OCI-LY7 (cell line): ENCODE measurements at regions not wholly inside any gene's neighbourhood (a gene's known extent, or its start where the extent isn't known, plus 50 kb on each side); places are given as distances from the start of the nearest gene placed in this dataset.
A peak's percentile ranks its signal among the peaks of the same experiment; 100 is the strongest.

Experiments
- BruUV-seq: library from RNA; stranded (reverse); fragments of 400-500 nt; replicated peaks from 2 replicates; lab custom pipeline; 2021; lab: Mats Ljungman, UMichigan
- CTCF ChIA-PET: fragments of 300-600 bp; sonication (Branson Sonifier 250); formaldehyde crosslinking; loops from one replicate; lab custom pipeline; 2022; ENCODE audit warnings: antibody characterized with exemption; ENCODE audit not compliant: unreplicated experiment; lab: Charles Lee
- POLR2A ChIA-PET: fragments of 300-600 bp; sonication (Branson Sonifier 250); formaldehyde crosslinking; loops from one replicate; lab custom pipeline; 2022; ENCODE audit warnings: antibody characterized with exemption; lab: Charles Lee
- DNase-seq: peaks from one replicate; pipeline ENCODE4 v3.0.0-alpha.2; 2015; ENCODE audit warnings: low spot score
- H2AFZ ChIP-seq: fragments of 200-600 bp; sonication (generic), shearing (Covaris generic); 2 replicates; pipeline ENCODE4 v1.6.1; 2014; ENCODE audit warnings: mild to moderate bottlenecking, antibody characterized with exemption, low read length, moderate library complexity
- H3K27ac ChIP-seq: fragments of 200-600 bp; sonication (generic); 2 replicates; pipeline ENCODE4 v1.5.1; 2014; ENCODE audit warnings: mixed run types, low read depth, mild to moderate bottlenecking, moderate library complexity, low read length, inconsistent platforms; ENCODE audit not compliant: poor library complexity, severe bottlenecking
- H3K36me3 ChIP-seq: fragments of 200-600 bp; sonication (generic); 2 replicates; pipeline ENCODE4 v1.6.1; 2014; ENCODE audit warnings: mild to moderate bottlenecking, antibody characterized with exemption, low read length, moderate library complexity, mixed read lengths; ENCODE audit not compliant: insufficient read depth
- H3K4me1 ChIP-seq: fragments of 200-600 bp; sonication (generic); 2 replicates; pipeline ENCODE4 v1.5.1; 2014; ENCODE audit warnings: mild to moderate bottlenecking, low read length; ENCODE audit not compliant: insufficient read depth, poor library complexity, severe bottlenecking
- H3K4me2 ChIP-seq: fragments of 200-600 bp; sonication (generic); 2 replicates; pipeline ENCODE4 v1.6.1; 2014; ENCODE audit warnings: mild to moderate bottlenecking, low read length
- H3K4me3 ChIP-seq: fragments of 200-600 bp; sonication (generic); 2 replicates; pipeline ENCODE4 v1.5.1; 2014; ENCODE audit warnings: mild to moderate bottlenecking, low read depth, low read length; ENCODE audit not compliant: poor library complexity, severe bottlenecking
- H3K79me2 ChIP-seq: fragments of 200-600 bp; sonication (generic); 2 replicates; pipeline ENCODE4 v1.6.1; 2016; ENCODE audit warnings: low read depth, mild to moderate bottlenecking, low read length, moderate library complexity, mixed read lengths; ENCODE audit not compliant: insufficient read depth
- H3K9me2 ChIP-seq: fragments of 200-600 bp; sonication (generic); 2 replicates; pipeline ENCODE4 v1.6.1; 2016; ENCODE audit warnings: mild to moderate bottlenecking, low read length, mixed read lengths; ENCODE audit not compliant: insufficient read depth
- H3K9me3 ChIP-seq: fragments of 200-600 bp; sonication (generic); 2 replicates; pipeline ENCODE4 v1.6.1; 2014; ENCODE audit warnings: mild to moderate bottlenecking, mixed run types, low read length, mixed read lengths
- H4K20me1 ChIP-seq: fragments of 200-600 bp; sonication (generic); 2 replicates; pipeline ENCODE4 v1.6.1; 2014; ENCODE audit warnings: mild to moderate bottlenecking, antibody characterized with exemption, low read length, moderate library complexity, mixed read lengths; ENCODE audit not compliant: insufficient read depth
- CTCF ChIP-seq: fragments of 200-600 bp; sonication (generic); conservative IDR thresholded peaks from 2 replicates; pipeline ENCODE4 v1.5.1; 2014; ENCODE audit warnings: mild to moderate bottlenecking, antibody characterized with exemption, low read length, moderate library complexity, mixed read lengths
- EZH2phosphoT487 ChIP-seq: fragments of 200-600 bp; sonication (generic); IDR thresholded peaks from 2 replicates; pipeline ENCODE4 v1.6.1; 2018; ENCODE audit warnings: low read depth, borderline replicate concordance, mild to moderate bottlenecking, mixed run types, antibody characterized with exemption, low read length, moderate library complexity, mixed read lengths
- intact Hi-C: fragments of 100-400 bp; cut with micrococcal nuclease; formaldehyde crosslinking; loops from one replicate; pipeline ENCODE4 v1.10.0; 2022; ENCODE audit not compliant: unreplicated experiment

DNA sequence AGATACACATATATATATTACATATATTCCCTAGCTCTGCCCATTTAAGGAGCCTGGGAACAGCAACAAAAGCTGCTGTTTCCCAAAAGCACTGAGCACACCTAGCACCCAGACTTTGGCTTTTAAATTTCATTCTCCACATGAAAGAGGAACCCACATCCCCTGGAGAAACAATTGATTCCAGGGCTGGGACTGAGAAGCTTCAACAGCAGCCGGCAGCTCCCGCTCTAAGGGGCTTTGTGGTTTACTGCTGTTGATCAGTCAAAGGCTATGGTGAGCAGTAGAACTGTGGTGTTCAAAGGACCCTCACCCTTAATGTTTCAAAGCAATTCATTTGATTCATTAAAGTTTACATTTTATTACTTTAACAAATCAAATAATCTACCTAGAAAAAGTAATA lies 83.3 kb upstream of the SLC66A3 start:
- ChIA-PET POLR2A (interaction anchor here (1.1 kb wide), 1 partner anchor 55 kb away, joined by 3 read pairs; no protein-coding TSS in a partner anchor), CTCF (no interaction called here)
- H3K9me2 ChIP-seq = no peaks in the 10 kb centered on the region
- no TSS peak for BruUV-seq
- H3K4me1 ChIP-seq = no peaks in the 10 kb centered on the region
- no peaks in the 10 kb centered on the region for H4K20me1 ChIP-seq
- no peaks in the 10 kb centered on the region for H3K9me3 ChIP-seq
- no peaks in the 10 kb centered on the region for H3K36me3 ChIP-seq
- no peak for DNase-seq
- intact Hi-C loops = no loop called here
- H2AFZ ChIP-seq = peak overlapping the region; percentile 17; the same call in 1 of the 2 replicates
- H3K4me2 ChIP-seq = no peak overlapping the region
- no peak overlapping the region for H3K27ac ChIP-seq
- H3K79me2 ChIP-seq = no peaks in the 10 kb centered on the region
- TF ChIP-seq EZH2phosphoT487 (no peak), CTCF (no peak)
- H3K4me3 ChIP-seq = no peak overlapping the region

- no peak for DNase-seq
- Histone ChIP-seq H2AFZ (peak overlapping the region; percentile 61; the same call in 1 of the 2 replicates), H3K27ac (no peak overlapping the region), H3K9me2 (no peaks in the 10 kb centered on the region), H3K36me3 (no peaks in the 10 kb centered on the region), H3K4me2 (no peak overlapping the region), H3K9me3 (no peaks in the 10 kb centered on the region), H3K4me1 (no peaks in the 10 kb centered on the region), H3K4me3 (no peak overlapping the region), H3K79me2 (no peaks in the 10 kb centered on the region), H4K20me1 (no peaks in the 10 kb centered on the region)
- intact Hi-C loops = no loop called here
- CTCF ChIA-PET = no interaction called here
- no peak for TF ChIP-seq EZH2phosphoT487
- no peak for TF ChIP-seq CTCF
- POLR2A ChIA-PET = interaction anchor here (0.6 to 1.1 kb wide), 2 partner anchors 54 to 477 kb away, joined by 3 read pairs; no protein-coding TSS in a partner anchor
- no TSS peak for BruUV-seq
These were observed 82.7 kb upstream of the SLC66A3 start for GRCh38 chr2:11072550-11072949.

- no peak overlapping the region for H3K4me2 ChIP-seq
- intact Hi-C loops = no loop called here
- no peak for TF ChIP-seq EZH2phosphoT487
- TF ChIP-seq CTCF = peak; percentile 64
- no peaks in the 10 kb centered on the region for H3K9me3 ChIP-seq
- no peaks in the 10 kb centered on the region for H3K36me3 ChIP-seq
- no peak overlapping the region for H3K4me3 ChIP-seq
- peak overlapping the region; percentile 61; the same call in 1 of the 2 replicates for H2AFZ ChIP-seq
- no peak overlapping the region for H3K27ac ChIP-seq
- H3K4me1 ChIP-seq = no peaks in the 10 kb centered on the region
- no peaks in the 10 kb centered on the region for H3K9me2 ChIP-seq
- peak; percentile 8 for DNase-seq
- H4K20me1 ChIP-seq = no peaks in the 10 kb centered on the region
- H3K79me2 ChIP-seq = no peaks in the 10 kb centered on the region
- CTCF ChIA-PET = no interaction called here
- BruUV-seq = no TSS peak
- POLR2A ChIA-PET = interaction anchor here (0.6 kb wide), 1 partner anchor 476 kb away, joined by 3 read pairs; no protein-coding TSS in a partner anchor
These were observed 82.0 kb upstream of the SLC66A3 start for GRCh38 chr2:11073251-11073650.
